ELR (cell line): ENCODE measurements at regions not wholly inside any gene's neighbourhood (a gene's known extent, or its start where the extent isn't known, plus 50 kb on each side); places are given as distances from the start of the nearest gene placed in this dataset.

ENCODE experiments used
- DNase-seq: peaks from one replicate; pipeline ENCODE4 v3.0.0-alpha.2; 2015; ENCODE audit warnings: low read depth

GRCh38 chr17:12438813-12439586, 226.7 kb upstream of the MYOCD start:
- DNase-seq = no peak

- DNase-seq = peak; percentile 0
Measured at GRCh38 chr17:12445331-12445730, 220.4 kb upstream of the MYOCD start.

GRCh38 chr17:12457493-12457892, 208.2 kb upstream of the MYOCD start:
- DNase-seq = no peak

- DNase-seq = no peak
Measured at GRCh38 chr17:12459736-12460135, 206.0 kb upstream of the MYOCD start.

- DNase-seq = peak; percentile 19
Measured at GRCh38 chr17:12463102-12463501, 202.6 kb upstream of the MYOCD start.

GRCh38 chr17:12472252-12473173, 193.2 kb upstream of the MYOCD start:
- no peak for DNase-seq

GRCh38 chr17:12478311-12478710, 187.4 kb upstream of the MYOCD start:
- DNase-seq = no peak

GRCh38 chr17:12485361-12485906, 180.3 kb upstream of the MYOCD start:
- DNase-seq = peak; percentile 24

GRCh38 chr17:12489325-12489724, 176.4 kb upstream of the MYOCD start:
- DNase-seq = no peak

GRCh38 chr17:12492450-12492849, 173.2 kb upstream of the MYOCD start:
- DNase-seq = no peak

GRCh38 chr17:12505866-12506265, 159.8 kb upstream of the MYOCD start:
- DNase-seq = no peak

GRCh38 chr17:12507026-12507595, 158.6 kb upstream of the MYOCD start:
- no peak for DNase-seq

GRCh38 chr17:12509801-12510200, 155.9 kb upstream of the MYOCD start:
- no peak for DNase-seq

- peak; percentile 54 for DNase-seq
Measured at GRCh38 chr17:12510535-12510934, 155.2 kb upstream of the MYOCD start.

- DNase-seq = peak; percentile 10
Measured at GRCh38 chr17:12512694-12513355, 152.9 kb upstream of the MYOCD start.

- no peak for DNase-seq
Measured at GRCh38 chr17:12514596-12514995, 151.1 kb upstream of the MYOCD start.

GRCh38 chr17:12519956-12520594, 145.6 kb upstream of the MYOCD start:
- DNase-seq = no peak

GRCh38 chr17:12521416-12521815, 144.3 kb upstream of the MYOCD start:
- DNase-seq = no peak

GRCh38 chr17:12522336-12522735, 143.4 kb upstream of the MYOCD start:
- DNase-seq = no peak

- DNase-seq = peak; percentile 50
Measured at GRCh38 chr17:12522743-12523183, 142.9 kb upstream of the MYOCD start.

GRCh38 chr17:12523244-12523643, 142.4 kb upstream of the MYOCD start:
- no peak for DNase-seq
